HEK293T (cell line): ENCODE measurements at regions not wholly inside any gene's neighbourhood (a gene's known extent, or its start where the extent isn't known, plus 50 kb on each side); places are given as distances from the start of the nearest gene placed in this dataset.

Experiments used
- ARNT ChIP-seq: fragments of 450-650 bp; IDR thresholded peaks from 2 replicates; pipeline ENCODE4 v1.6.1; 2017; ENCODE audit warnings: mild to moderate bottlenecking
- ELF4 ChIP-seq: fragments of 450-650 bp; IDR thresholded peaks from 2 replicates; pipeline ENCODE4 v1.6.1; 2017; ENCODE audit warnings: antibody characterized with exemption
- FOXA1 ChIP-seq: fragments of 450-650 bp; IDR thresholded peaks from 2 replicates; pipeline ENCODE4 v1.6.1; 2016; ENCODE audit warnings: mild to moderate bottlenecking
- FOXK2 ChIP-seq: fragments of 450-650 bp; IDR thresholded peaks from 2 replicates; pipeline ENCODE4 v1.6.1; 2016; ENCODE audit warnings: mild to moderate bottlenecking
- FOXM1 ChIP-seq: fragments of 450-650 bp; IDR thresholded peaks from 2 replicates; pipeline ENCODE4 v1.6.1; 2017; ENCODE audit warnings: mild to moderate bottlenecking, borderline replicate concordance
- L3MBTL2 ChIP-seq: fragments of 450-650 bp; conservative IDR thresholded peaks from 2 replicates; pipeline ENCODE4 v1.6.1; 2016; ENCODE audit warnings: mild to moderate bottlenecking
- LEF1 ChIP-seq: fragments of 450-650 bp; IDR thresholded peaks from 2 replicates; pipeline ENCODE4 v1.6.1; 2017; ENCODE audit warnings: mild to moderate bottlenecking, borderline replicate concordance
- NFRKB ChIP-seq: fragments of 450-650 bp; IDR thresholded peaks from 2 replicates; pipeline ENCODE4 v1.6.1; 2016; ENCODE audit warnings: mild to moderate bottlenecking, moderate library complexity
- SP1 ChIP-seq: fragments of 450-650 bp; IDR thresholded peaks from 2 replicates; pipeline ENCODE4 v1.6.1; 2017
- ZNF384 ChIP-seq: fragments of 450-650 bp; IDR thresholded peaks from 2 replicates; pipeline ENCODE4 v1.6.1; 2016

DNA sequence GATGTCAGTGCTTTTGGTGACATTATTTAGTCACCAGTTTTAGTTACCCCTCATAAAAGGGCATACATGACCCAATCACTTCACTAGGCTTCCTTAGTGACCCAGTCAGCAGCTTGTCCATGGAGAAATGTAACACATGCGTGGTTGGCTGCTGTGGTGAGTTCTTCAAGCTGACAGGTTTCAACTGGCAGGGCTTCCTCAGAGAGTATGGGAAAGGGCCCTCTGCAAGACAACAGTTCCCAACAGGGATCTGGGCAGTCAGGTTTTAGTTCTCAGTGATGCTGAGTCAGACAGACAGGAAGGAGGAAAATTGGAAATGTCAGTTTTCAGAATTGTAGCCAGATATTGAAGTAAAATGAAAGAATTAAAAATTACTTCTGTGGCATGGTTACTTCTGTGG is 282.5 kb downstream of the TBL1XR1 start:
- no peak for TF ChIP-seq ELF4
- TF ChIP-seq NFRKB: no peak
- no peak for TF ChIP-seq SP1
- TF ChIP-seq FOXA1: no peak
- no peak for TF ChIP-seq ZNF384
- no peak for TF ChIP-seq LEF1
- TF ChIP-seq FOXK2: no peak
- no peak for TF ChIP-seq L3MBTL2
- TF ChIP-seq ARNT: no peak
- no peak for TF ChIP-seq FOXM1
